ENCODE measurements at regions not wholly inside any gene's neighbourhood (a gene's known extent, or its start where the extent isn't known, plus 50 kb on each side); places are given as distances from the start of the nearest gene placed in this dataset.

GRCh38 chr3:99211309-99211708 is 309.8 kb upstream of the DCBLD2 start:
- no peak for TF ChIP-seq POLR2A (IDR thresholded peaks at IDR 0.05)
- TF ChIP-seq, protein P1, sequence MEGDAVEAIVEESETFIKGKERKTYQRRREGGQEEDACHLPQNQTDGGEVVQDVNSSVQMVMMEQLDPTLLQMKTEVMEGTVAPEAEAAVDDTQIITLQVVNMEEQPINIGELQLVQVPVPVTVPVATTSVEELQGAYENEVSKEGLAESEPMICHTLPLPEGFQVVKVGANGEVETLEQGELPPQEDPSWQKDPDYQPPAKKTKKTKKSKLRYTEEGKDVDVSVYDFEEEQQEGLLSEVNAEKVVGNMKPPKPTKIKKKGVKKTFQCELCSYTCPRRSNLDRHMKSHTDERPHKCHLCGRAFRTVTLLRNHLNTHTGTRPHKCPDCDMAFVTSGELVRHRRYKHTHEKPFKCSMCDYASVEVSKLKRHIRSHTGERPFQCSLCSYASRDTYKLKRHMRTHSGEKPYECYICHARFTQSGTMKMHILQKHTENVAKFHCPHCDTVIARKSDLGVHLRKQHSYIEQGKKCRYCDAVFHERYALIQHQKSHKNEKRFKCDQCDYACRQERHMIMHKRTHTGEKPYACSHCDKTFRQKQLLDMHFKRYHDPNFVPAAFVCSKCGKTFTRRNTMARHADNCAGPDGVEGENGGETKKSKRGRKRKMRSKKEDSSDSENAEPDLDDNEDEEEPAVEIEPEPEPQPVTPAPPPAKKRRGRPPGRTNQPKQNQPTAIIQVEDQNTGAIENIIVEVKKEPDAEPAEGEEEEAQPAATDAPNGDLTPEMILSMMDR (IDR thresholded peaks at IDR 0.05), result no peak

Data from Peyer's patch (tissue), 4 donors.